K562 (cell line): ENCODE measurements at regions not wholly inside any gene's neighbourhood (a gene's known extent, or its start where the extent isn't known, plus 50 kb on each side); places are given as distances from the start of the nearest gene placed in this dataset.

Experiments used
- ATAC-seq: fragments of 200-7000 bp; cut with Tn5 transposase; 3 replicates; pipeline ENCODE4 v1.9.1; 2020; ENCODE audit warnings: moderate library complexity
- BruUV-seq: library from RNA; stranded (reverse); fragments of 400-500 nt; replicated peaks from 2 replicates; lab custom pipeline; 2021; lab: Mats Ljungman, UMichigan
- CTCF ChIA-PET: fragments of 300-600 bp; formaldehyde crosslinking; extraction: SDS; loops from one replicate; lab custom pipeline; 2021; ENCODE audit warnings: low intra/inter-chr PET ratio; lab: Yijun Ruan, JAX
- POLR2A ChIA-PET: fragments of 300-600, 350-650 bp; sonication (Branson Sonifier 250); formaldehyde crosslinking; extraction: SDS; loops from one replicate; lab custom pipeline; 2021; ENCODE audit warnings: antibody characterized with exemption, inconsistent platforms; lab: Yijun Ruan, JAX
- DNase-seq, 4 experiments: peaks; one replicate each; pipeline versions ENCODE4 v3.0.0 to v3.0.0-alpha.2; 2011 to 2018; ENCODE audit warnings: low spot score in 3 of 4, mixed read lengths in 3 of 4; ENCODE audit errors: extremely low read depth in 1 of 4
- FAIRE-seq: peaks from 2 replicates; lab custom pipeline; 2011; peaks lifted over from hg19 to GRCh38; lab: Jason Lieb, UNC
- H2AFZ ChIP-seq: 2 replicates; pipeline ENCODE4 v1.6.0; 2011; ENCODE audit warnings: low read depth, low read length, control low read depth, inconsistent platforms
- H3K27ac ChIP-seq: fragments of 200-600 bp; 3 replicates; pipeline ENCODE4 v1.8.0; 2011; ENCODE audit warnings: low read depth, mild to moderate bottlenecking, control low read depth, inconsistent platforms, low read length, moderate library complexity, mixed read lengths; ENCODE audit errors: extremely low read depth
- H3K27me3 ChIP-seq, 2 experiments: fragments of 300-600 bp in 1 of 2; 2 replicates in 1 of 2; 3 replicates in 1 of 2; pipeline versions ENCODE4 v1.6.0 to v1.8.0; 2011; ENCODE audit warnings: inconsistent platforms in 2 of 2, low read length in 2 of 2, mild to moderate bottlenecking in 1 of 2, mixed read lengths in 1 of 2, moderate library complexity in 1 of 2; ENCODE audit not compliant: control insufficient read depth in 2 of 2, insufficient read depth in 2 of 2
- H3K36me3 ChIP-seq: fragments of 300-600 bp; 3 replicates; pipeline ENCODE4 v1.8.0; 2011; ENCODE audit warnings: mild to moderate bottlenecking, low read length, inconsistent platforms; ENCODE audit not compliant: control insufficient read depth, insufficient read depth
- H3K4me1 ChIP-seq, 2 experiments: fragments of 200-600 bp in 1 of 2; replicated peaks in 1 of 2; 2 replicates in 1 of 2; 3 replicates in 1 of 2; pipeline versions ENCODE4 v1.5.1 to v1.8.0; 2011; ENCODE audit warnings: inconsistent platforms in 2 of 2, low read length in 2 of 2, mild to moderate bottlenecking in 1 of 2, mixed read lengths in 1 of 2, moderate library complexity in 1 of 2; ENCODE audit not compliant: control insufficient read depth in 2 of 2, insufficient read depth in 2 of 2
- H3K4me2 ChIP-seq: 2 replicates; pipeline ENCODE4 v1.6.1; 2011; ENCODE audit warnings: low read length, control low read depth, inconsistent platforms, mixed read lengths; ENCODE audit not compliant: insufficient read depth
- H3K4me3 ChIP-seq: fragments of 200-600 bp; sonication (generic), shearing (Covaris generic); 2 replicates; pipeline ENCODE4 v1.5.1; 2016; ENCODE audit warnings: control low read depth, inconsistent platforms
- H3K79me2 ChIP-seq: fragments of 200-600 bp; 3 replicates; pipeline ENCODE4 v1.8.0; 2011; ENCODE audit warnings: low read length, inconsistent platforms; ENCODE audit not compliant: control insufficient read depth, insufficient read depth
- H3K9ac ChIP-seq, 2 experiments: 2 replicates each; pipeline versions ENCODE4 v1.6.0 to v1.6.1; 2011; ENCODE audit warnings: low read depth in 2 of 2, low read length in 2 of 2, control low read depth in 1 of 2, inconsistent platforms in 1 of 2, mild to moderate bottlenecking in 1 of 2, mixed read lengths in 1 of 2; ENCODE audit not compliant: insufficient read depth in 1 of 2
- H3K9me1 ChIP-seq: one replicate; pipeline ENCODE4 v1.6.0; 2011; ENCODE audit warnings: inconsistent platforms, mild to moderate bottlenecking, low read length, moderate library complexity; ENCODE audit not compliant: control insufficient read depth, insufficient read depth
- H3K9me3 ChIP-seq: replicated peaks from 2 replicates; pipeline ENCODE4 v1.5.1; 2011; ENCODE audit warnings: low read depth, low read length, inconsistent platforms; ENCODE audit not compliant: control insufficient read depth, insufficient read depth
- H4K20me1 ChIP-seq: replicated peaks from 2 replicates; pipeline ENCODE4 v1.6.1; 2011; ENCODE audit warnings: low read length, inconsistent platforms, mixed read lengths; ENCODE audit not compliant: control insufficient read depth, insufficient read depth
- GTF3C2 ChIP-seq: IDR thresholded peaks from 3 replicates; pipeline ENCODE4 v1.6.1; 2011; ENCODE audit warnings: borderline replicate concordance, mild to moderate bottlenecking, moderate library complexity; ENCODE audit not compliant: insufficient read length; ENCODE audit errors: extremely low read depth
- HOXB6 ChIP-seq: fragments of 250-450 bp; sonication (Bioruptor Pico); IDR thresholded peaks from 2 replicates; pipeline ENCODE4 v1.5.1; 2022; ENCODE audit warnings: mild to moderate bottlenecking, borderline replicate concordance
- KLF1 ChIP-seq: fragments of 450-650 bp; IDR thresholded peaks from 2 replicates; pipeline ENCODE4 v1.6.1; 2016; ENCODE audit warnings: missing genetic modification characterization, missing compliant biosample characterization
- MAX ChIP-seq: sonication (generic); formaldehyde crosslinking; IDR thresholded peaks from 2 replicates; pipeline ENCODE4 v1.9.0; 2022; ENCODE audit warnings: mild to moderate bottlenecking, missing genetic modification reagents
- POLR3G ChIP-seq: IDR thresholded peaks from 2 replicates; pipeline ENCODE4 v1.6.1; 2011; ENCODE audit not compliant: insufficient read length, insufficient replicate concordance; ENCODE audit errors: extremely low read depth
- TARDBP ChIP-seq: fragments of 450-650 bp; IDR thresholded peaks from 2 replicates; pipeline ENCODE4 v1.6.1; 2016
- TFAP4 ChIP-seq: sonication (generic); formaldehyde crosslinking; IDR thresholded peaks from 2 replicates; pipeline ENCODE4 v1.8.0; 2022; ENCODE audit warnings: missing genetic modification reagents, mild to moderate bottlenecking, moderate library complexity, borderline replicate concordance
- THAP7 ChIP-seq: fragments of 250-450 bp; sonication (Bioruptor Pico); IDR thresholded peaks from 2 replicates; pipeline ENCODE4 v1.5.0; 2021
- THRAP3 ChIP-seq: fragments of 450-650 bp; IDR thresholded peaks from 2 replicates; pipeline ENCODE4 v1.6.1; 2016; ENCODE audit warnings: mild to moderate bottlenecking, inconsistent platforms, borderline replicate concordance
- TOE1 ChIP-seq, 2 experiments: fragments of 450-650 bp in 1 of 2; sonication (generic) in 1 of 2; formaldehyde crosslinking in 1 of 2; IDR thresholded peaks; 2 replicates each; pipeline versions ENCODE4 v1.7.1 to v1.8.0; 2016 to 2022; ENCODE audit warnings: borderline replicate concordance in 2 of 2, mild to moderate bottlenecking in 2 of 2, antibody characterized with exemption in 1 of 2, inconsistent platforms in 1 of 2, low read depth in 1 of 2, missing genetic modification reagents in 1 of 2, moderate library complexity in 1 of 2
- ZBTB34 ChIP-seq: fragments of 250-450 bp; sonication (Bioruptor Pico); IDR thresholded peaks from 2 replicates; pipeline ENCODE4 v1.8.0; 2021; ENCODE audit warnings: mild to moderate bottlenecking, moderate library complexity
- ZNF134 ChIP-seq: fragments of 250-450 bp; sonication (Bioruptor Pico); conservative IDR thresholded peaks from 2 replicates; pipeline ENCODE4 v1.4.0; 2020
- ZNF384 ChIP-seq: IDR thresholded peaks from 2 replicates; pipeline ENCODE4 v1.6.1; 2012; ENCODE audit warnings: low read depth, low read length, improper control_type of control experiment
- ZNF655 ChIP-seq: fragments of 250-450 bp; sonication (Bioruptor Pico); IDR thresholded peaks from 2 replicates; pipeline ENCODE4 v1.5.0; 2021
- ZZZ3 ChIP-seq: fragments of 450-650 bp; IDR thresholded peaks from 2 replicates; pipeline ENCODE4 v1.6.1; 2016; ENCODE audit warnings: antibody characterized with exemption, mild to moderate bottlenecking, moderate library complexity
- WGBS: fragments of 100-300 bp; shearing (Covaris generic); methylation state at CpG from one replicate; pipeline ENCODE4 v1.1.6; 2016; ENCODE audit warnings: low coverage, mixed read lengths; ENCODE audit not compliant: insufficient coverage; ENCODE audit errors: missing lambda C conversion rate; 5-methylcytosine and 5-hydroxymethylcytosine counted together
- in situ Hi-C: fragments of 300-500 bp; cut with MboI; formaldehyde crosslinking; loops from 4 replicates; pipeline ENCODE4 v1.15.0; 2018; ENCODE audit warnings: inconsistent platforms, mixed read lengths
- intact Hi-C: fragments of 100-400 bp; cut with micrococcal nuclease; formaldehyde crosslinking; loops from 2 replicates; pipeline ENCODE4 v1.14.2; 2022

- Histone ChIP-seq H3K36me3 (no peaks in the 10 kb centered on the region), H3K79me2 (no peaks in the 10 kb centered on the region), H4K20me1 (no peaks in the 10 kb centered on the region), H3K27me3 (no peaks in the 10 kb centered on the region), H3K4me3 (no peak overlapping the region), H3K9me1 (no peaks in the 10 kb centered on the region), H3K4me2 (no peak overlapping the region), H3K4me1 (no peaks in the 10 kb centered on the region), H2AFZ (no peak overlapping the region), H3K9ac (no peak overlapping the region), H3K9me3 (no peaks in the 10 kb centered on the region), H3K27ac (no peak overlapping the region)
- 86% methylated on average over 9 of the region's 48 CpGs for WGBS
- no TSS peak for BruUV-seq
- CTCF ChIA-PET, result no interaction called here
- ATAC-seq, result no peak
- in situ Hi-C loops, result no loop called here
- POLR2A ChIA-PET, result no interaction called here
- no peak for FAIRE-seq
- DNase-seq, result no peak
- intact Hi-C loops, result no loop called here
- TF ChIP-seq ZNF134 (CRISPR knock-in tag) (no peak), THRAP3 (no peak), HOXB6 (CRISPR knock-in tag) (no peak), ZZZ3 (no peak), TFAP4 (CRISPR knock-in tag) (no peak), GTF3C2 (no peak), THAP7 (CRISPR knock-in tag) (no peak), POLR3G (no peak), MAX (CRISPR knock-in tag) (no peak), TOE1 (IDR thresholded peaks at IDR 0.05; ENCODE audit: borderline replicate concordance) (no peak), TOE1 (CRISPR knock-in tag; IDR thresholded peaks at IDR 0.05; ENCODE audit: borderline replicate concordance, low read depth) (no peak), ZBTB34 (CRISPR knock-in tag) (no peak), ZNF655 (CRISPR knock-in tag) (no peak), KLF1 (tag) (no peak), ZNF384 (no peak), TARDBP (no peak)
Measured at GRCh38 chr13:50133358-50133953, 118.2 kb downstream of the KCNRG start.
